NCI-H1436 treated with DMSO at 0.1 percent for 48 hours (cell line): ENCODE measurements at regions not wholly inside any gene's neighbourhood (a gene's known extent, or its start where the extent isn't known, plus 50 kb on each side); places are given as distances from the start of the nearest gene placed in this dataset.

Experiments
- DNase-seq: peaks from one replicate; lab custom pipeline; 2025; lab: John Stamatoyannopoulos, UW

- no peak for DNase-seq
Measured at GRCh38 chr4:161003418-161004057, 1160.3 kb downstream of the FSTL5 start.

GRCh38 chr4:161005746-161006145 is 1158.1 kb downstream of the FSTL5 start:
- DNase-seq, result no peak

GRCh38 chr4:161008527-161008926 is 1155.3 kb downstream of the FSTL5 start:
- no peak for DNase-seq

GRCh38 chr4:161010227-161010626 is 1153.6 kb downstream of the FSTL5 start:
- DNase-seq, result no peak
